ENCODE measurements at regions not wholly inside any gene's neighbourhood (a gene's known extent, or its start where the extent isn't known, plus 50 kb on each side); places are given as distances from the start of the nearest gene placed in this dataset.

- Histone ChIP-seq H3T11ph (ENCODE audit: low read length) (no peak overlapping the region), H3K9ac (ENCODE audit: extremely low read depth, insufficient read length, low read length) (no peak overlapping the region), H3K56ac (ENCODE audit: insufficient read length, low read depth, low read length) (no peak overlapping the region), H3K27me3 (ENCODE audit: insufficient read depth, low read length) (no peaks in the 10 kb centered on the region), H3K79me1 (ENCODE audit: insufficient read depth, low read depth, low read length, poor library complexity, severe bottlenecking) (no peaks in the 10 kb centered on the region), H2BK12ac (ENCODE audit: insufficient read length, low read depth, low read length) (no peak overlapping the region), H4K91ac (ENCODE audit: insufficient read length, low read depth, low read length) (no peak overlapping the region), H2BK120ac (ENCODE audit: low read depth, low read length, poor library complexity, severe bottlenecking) (no peak overlapping the region), H3K4ac (ENCODE audit: low read depth, low read length) (no peak overlapping the region), H3K4me1 (ENCODE audit: insufficient read depth, low read length) (no peaks in the 10 kb centered on the region), H2BK20ac (ENCODE audit: low read depth, low read length, poor library complexity, severe bottlenecking) (no peak overlapping the region), H2AK5ac (ENCODE audit: insufficient read length, low read length) (no peak overlapping the region), H2BK5ac (ENCODE audit: insufficient read length, low read length) (no peak overlapping the region), H4K8ac (replicated peaks; ENCODE audit: insufficient read length, low read depth, low read length) (no peak overlapping the region), H3K9me3 (ENCODE audit: control insufficient read depth, low read depth, low read length) (no peaks in the 10 kb centered on the region), H2AFZ (ENCODE audit: low read length) (no peak overlapping the region), H3K23ac (ENCODE audit: insufficient read length, low read depth, low read length) (no peak overlapping the region), H3K4me2 (ENCODE audit: insufficient read depth, insufficient read length, low read length) (no peak overlapping the region), H3K27ac (ENCODE audit: insufficient read length, low read depth, low read length) (no peak overlapping the region), H4K5ac (ENCODE audit: insufficient read length, low read depth, low read length) (no peak overlapping the region), H3K79me2 (ENCODE audit: insufficient read depth, low read length) (no peaks in the 10 kb centered on the region), H4K20me1 (ENCODE audit: control insufficient read depth, insufficient read depth, insufficient read length) (no peaks in the 10 kb centered on the region), H3K14ac (ENCODE audit: insufficient read depth, low read length) (no peak overlapping the region), H3K23me2 (ENCODE audit: insufficient read length, low read depth, low read length, poor library complexity, severe bottlenecking) (no peaks in the 10 kb centered on the region), H3K18ac (ENCODE audit: insufficient read length, low read depth, low read length) (no peak overlapping the region), H2BK15ac (ENCODE audit: low read depth, low read length) (no peak overlapping the region)
- Mint-ChIP-seq H3K36me3 (ENCODE audit: insufficient read depth in 1 of 3, low read depth in 3 of 3) (peaks cover 13 to 66% (median 62%) of the 10 kb centered on the region in 3 experiments), H3K4me1 (no peaks in the 10 kb centered on the region; a peak in 1 of 4 replicates), H3K27ac (peak overlapping the region in 1 of 3 experiments; percentile 76; a peak in 2 of 7 replicates), H3K27me3 (ENCODE audit: low read depth) (no peaks in the 10 kb centered on the region; the same call in 1 of the 2 replicates), H3K4me3 (no peak overlapping the region), H3K9me3 (peaks cover 0 to 2% of the 10 kb centered on the region in 2 experiments; a peak in 2 of 5 replicates)
- DNase-seq = no peak
- TF ChIP-seq CTCF (conservative IDR thresholded peaks at IDR 0.05) = no peak
- WGBS (ENCODE audit: extremely low coverage, insufficient read length, low lambda C conversion rate) = no CpG with 5 or more reads among the region's 5 CpGs
These were observed 120.3 kb downstream of the PTPRS start for GRCh38 chr19:5220361-5220760.
